NCI-H1436 treated with DMSO at 0.1 percent for 48 hours (cell line): ENCODE measurements at regions not wholly inside any gene's neighbourhood (a gene's known extent, or its start where the extent isn't known, plus 50 kb on each side); places are given as distances from the start of the nearest gene placed in this dataset.

Source experiments
- DNase-seq: peaks from one replicate; lab custom pipeline; 2025; lab: John Stamatoyannopoulos, UW

DNA sequence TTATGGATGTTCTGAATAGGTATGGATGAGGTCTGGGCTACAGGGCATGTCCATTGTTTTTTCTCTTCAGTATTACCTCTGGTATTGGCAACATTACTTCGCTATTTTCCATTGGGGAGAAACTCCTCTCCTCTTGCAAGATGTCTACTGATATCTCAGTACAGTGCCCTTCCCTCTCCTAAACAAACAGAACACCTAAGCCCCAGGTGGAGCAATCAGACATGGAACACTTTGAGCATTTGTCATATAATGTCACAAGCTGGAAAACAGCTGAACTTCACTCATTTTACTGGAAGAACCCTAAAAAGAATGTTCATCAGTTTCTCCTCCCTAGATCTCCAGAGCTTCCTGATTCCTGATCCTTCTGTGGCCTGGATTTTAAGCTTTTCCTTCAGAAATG, 339.8 kb downstream of the FRK start:
- DNase-seq: no peak

GRCh38 chr6:115717472-115717871, 343.2 kb downstream of the FRK start:
- DNase-seq: no peak

GRCh38 chr6:115717062-115717461, 343.6 kb downstream of the FRK start:
- DNase-seq: no peak

- no peak for DNase-seq
Measured at GRCh38 chr6:115712291-115712961, 348.3 kb downstream of the FRK start.

GRCh38 chr6:115708850-115709249, 351.8 kb downstream of the FRK start:
- no peak for DNase-seq

DNA sequence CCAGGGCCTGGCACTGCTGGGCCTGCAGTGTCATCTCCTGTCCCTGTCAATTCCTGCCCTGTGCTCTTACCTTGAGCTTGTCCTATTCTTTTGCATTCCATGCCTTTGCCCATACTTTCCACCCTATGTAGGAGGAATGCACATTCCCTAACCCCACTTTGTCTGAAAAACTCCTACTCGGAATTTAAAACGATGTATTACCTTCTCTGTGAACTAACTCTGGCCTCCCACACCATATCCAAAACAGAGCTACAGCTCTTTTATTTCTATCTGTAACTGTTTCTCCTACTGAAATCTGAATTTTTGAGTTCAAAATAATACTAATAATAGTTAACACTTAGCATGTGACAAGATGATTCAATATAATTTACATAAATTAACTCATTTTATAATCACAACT, 353.7 kb downstream of the FRK start:
- DNase-seq: no peak

- DNase-seq: no peak
Measured at GRCh38 chr6:115706324-115706723, 354.4 kb downstream of the FRK start.

DNA sequence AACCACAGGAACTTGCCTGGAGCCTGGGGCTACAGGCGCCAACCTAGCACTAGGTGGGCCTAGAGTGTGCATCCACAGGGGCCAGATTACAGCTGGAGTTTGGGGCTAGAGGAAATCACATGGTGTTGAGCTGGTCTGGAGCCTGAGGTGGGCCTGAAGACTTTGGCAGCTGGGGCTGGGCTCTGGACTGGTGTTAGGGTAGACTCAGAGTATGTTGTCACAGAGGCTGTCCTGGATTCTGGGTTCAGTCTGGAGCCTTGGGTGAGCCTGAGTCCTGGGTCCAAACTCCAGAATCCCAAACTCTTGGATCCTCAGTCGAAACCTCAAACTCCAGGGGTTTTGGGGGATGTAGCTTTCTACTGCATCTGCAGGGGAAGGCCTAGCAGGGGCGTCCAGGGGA, 356.7 kb downstream of the FRK start:
- no peak for DNase-seq

DNA sequence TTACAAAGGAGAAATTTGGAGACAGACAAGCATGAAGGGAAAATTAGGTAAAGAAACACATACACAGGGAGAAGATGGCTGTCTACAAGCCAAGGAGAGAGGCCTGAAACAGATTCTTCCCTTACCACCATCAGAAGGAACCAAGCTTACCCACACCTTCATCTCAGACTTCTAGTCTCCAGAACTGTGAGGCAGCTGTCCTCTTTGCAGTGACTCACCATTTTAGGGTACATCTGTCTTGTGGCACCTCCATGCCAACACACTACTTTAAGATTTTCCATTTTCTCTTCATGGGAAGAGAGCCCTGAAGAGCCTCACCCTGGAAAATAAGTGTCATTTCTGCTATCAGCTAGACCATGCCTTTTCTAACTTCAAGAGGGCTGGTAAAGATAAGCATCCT, 369.3 kb downstream of the FRK start:
- DNase-seq: no peak

DNA sequence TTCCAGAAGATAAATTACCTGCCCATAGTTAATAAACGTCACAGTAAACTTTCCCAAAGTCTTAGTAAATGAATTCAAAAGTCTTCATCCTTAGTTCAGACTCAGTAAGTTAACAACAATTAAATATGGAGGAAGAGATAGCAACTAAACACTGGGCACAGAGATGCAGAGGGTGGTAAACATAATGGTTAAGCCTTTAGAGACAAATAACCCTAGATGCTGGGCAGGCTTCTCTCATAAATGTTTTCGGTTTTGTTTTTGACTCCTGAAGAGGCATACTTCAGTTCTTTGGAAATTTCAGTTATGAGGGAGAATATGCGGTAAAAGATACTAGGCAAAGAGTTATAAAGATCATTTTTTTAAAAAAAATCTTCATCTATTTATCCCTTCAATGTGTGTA, 369.8 kb downstream of the FRK start:
- no peak for DNase-seq

- no peak for DNase-seq
Measured at GRCh38 chr6:115681978-115682775, 378.5 kb downstream of the FRK start.

GRCh38 chr6:115680621-115681020, 380.1 kb downstream of the FRK start:
- no peak for DNase-seq

DNA sequence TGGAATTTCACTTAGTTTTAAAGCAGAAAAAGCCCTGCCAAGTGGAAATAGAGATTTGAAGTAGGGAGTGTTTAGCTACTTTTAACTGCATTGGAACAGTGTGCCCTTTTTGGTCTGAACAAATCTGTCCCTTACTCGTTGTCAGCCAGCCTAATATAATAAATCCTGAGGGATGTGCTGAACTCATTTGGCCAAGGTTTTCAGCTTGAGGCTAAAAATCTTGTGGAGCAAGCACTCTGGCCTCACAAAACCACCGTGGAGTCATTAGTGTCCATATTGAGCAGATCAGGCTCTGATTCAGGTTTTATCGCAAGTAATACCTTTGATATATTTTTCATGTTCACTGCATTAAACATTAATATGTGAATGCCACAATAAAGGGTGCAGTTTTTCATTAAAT, 383.5 kb downstream of the FRK start:
- no peak for DNase-seq

- no peak for DNase-seq
Measured at GRCh38 chr6:115675443-115675842, 385.2 kb downstream of the FRK start.

GRCh38 chr6:115668781-115669180, 391.9 kb downstream of the FRK start:
- DNase-seq: no peak

- DNase-seq: no peak
Measured at GRCh38 chr6:115668211-115668610, 392.5 kb downstream of the FRK start.

DNA sequence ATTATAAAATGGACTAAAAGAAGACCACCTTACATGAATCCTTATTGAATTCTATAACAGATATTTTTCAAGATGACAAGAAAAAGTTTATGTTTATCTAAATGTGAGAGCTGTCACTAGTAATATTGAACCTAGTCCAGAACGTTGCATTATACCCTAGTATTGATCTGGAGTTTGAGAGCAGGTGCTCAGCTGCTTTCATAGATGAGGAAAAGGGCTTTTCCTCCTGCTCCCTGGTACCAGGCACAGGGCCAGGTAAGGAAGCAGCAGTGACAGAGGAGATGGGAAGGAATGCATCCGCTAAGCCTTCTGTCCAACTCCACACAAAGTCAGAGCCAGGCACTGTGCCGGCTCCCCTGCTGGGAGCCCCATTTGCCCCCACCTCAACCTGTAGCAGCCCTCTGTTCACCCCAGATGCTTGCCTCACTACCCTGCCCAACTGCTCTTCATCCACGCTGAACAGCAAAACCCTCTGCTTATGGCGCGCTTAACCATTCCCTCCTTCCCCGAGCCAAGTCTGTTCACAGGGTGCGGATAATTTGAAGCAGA, 393.1 kb downstream of the FRK start:
- no peak for DNase-seq

- DNase-seq: no peak
Measured at GRCh38 chr6:115666997-115667396, 393.7 kb downstream of the FRK start.

DNA sequence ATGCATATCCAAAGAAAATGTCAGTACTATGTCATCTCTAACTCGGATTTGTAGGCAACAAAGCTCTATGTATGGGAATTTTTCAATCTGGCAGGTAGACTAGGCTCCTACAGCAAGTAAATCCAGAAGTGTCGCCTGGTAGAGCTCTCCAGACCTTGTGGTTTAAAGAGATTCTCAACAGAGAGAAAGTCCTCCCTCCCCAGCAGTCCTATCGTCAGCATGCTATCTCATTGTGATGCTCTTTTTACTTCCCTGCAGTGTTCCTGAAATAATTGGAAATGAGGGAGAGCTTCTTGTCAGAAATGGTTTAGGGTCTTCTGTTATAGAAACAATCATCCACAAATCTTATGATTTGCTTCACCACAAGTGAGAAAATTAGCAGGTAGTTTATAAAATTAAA, 395.4 kb downstream of the FRK start:
- no peak for DNase-seq

- DNase-seq: no peak
Measured at GRCh38 chr6:115663681-115664080, 397.0 kb downstream of the FRK start.

GRCh38 chr6:115643762-115644161, 416.9 kb downstream of the FRK start:
- DNase-seq: no peak

GRCh38 chr6:115634887-115635286, 425.8 kb downstream of the FRK start:
- no peak for DNase-seq

DNA sequence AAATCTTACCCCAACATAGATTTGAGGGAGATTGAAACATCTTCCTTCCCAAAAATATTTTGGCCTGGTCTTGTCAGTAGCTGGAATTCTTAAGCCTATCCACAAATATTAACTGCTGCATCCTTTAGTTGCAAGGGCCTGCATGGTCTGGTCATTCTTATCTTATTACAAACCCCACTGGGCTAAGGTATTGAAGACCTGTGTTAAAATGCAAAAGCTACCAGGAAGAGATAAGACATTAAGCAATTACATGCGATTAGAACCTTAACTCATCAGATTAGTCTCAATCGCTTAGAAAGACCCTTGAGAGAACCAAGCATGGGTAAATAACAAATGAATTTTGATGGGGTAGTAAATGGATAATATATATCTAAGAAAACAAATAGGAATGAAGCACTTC, 426.6 kb downstream of the FRK start:
- no peak for DNase-seq

DNA sequence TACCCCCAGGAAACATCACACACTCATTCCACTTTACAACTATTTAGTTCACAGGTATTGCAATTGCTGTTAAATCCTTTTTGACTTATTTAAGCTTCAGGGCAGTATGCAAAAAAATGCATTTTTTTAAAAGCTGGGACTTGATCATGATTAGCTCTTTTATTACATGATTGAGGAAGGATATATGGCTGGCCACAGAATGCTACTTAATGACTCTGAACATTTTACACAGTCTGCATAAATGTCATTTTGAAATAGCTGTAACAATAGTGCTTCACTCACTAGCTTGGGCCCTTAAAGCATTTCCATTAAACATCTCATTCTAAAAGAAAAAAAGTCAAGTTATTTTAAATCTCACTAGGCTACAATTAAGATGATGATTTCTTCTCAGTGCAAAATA, 429.7 kb downstream of the FRK start:
- no peak for DNase-seq
